Stimulated activated CD4-positive, alpha-beta T cell treated with anti-CD3 and anti-CD28 coated beads, Interleukin-15, amount 100 ng/mL, for 1 hour (primary cell): ENCODE measurements at regions not wholly inside any gene's neighbourhood (a gene's known extent, or its start where the extent isn't known, plus 50 kb on each side); places are given as distances from the start of the nearest gene placed in this dataset.
"Not testable (repeated sequence)": the region's sequence is repeated elsewhere in the genome, so short reads cannot be mapped to it uniquely, and the experiment has no call there.

Experiments
- DNase-seq, 2 donors: peaks; one replicate each; pipeline ENCODE4 v3.0.0-alpha.2; 2020; ENCODE audit warnings: low read depth in 1 of 2, low spot score in 1 of 2

GRCh38 chr5:136560126-136560525 is 194.8 kb upstream of the TRPC7 start:
- DNase-seq, result no peak

- DNase-seq, result no peak
Measured at GRCh38 chr5:136559651-136560050, 194.3 kb upstream of the TRPC7 start.

- not testable (repeated sequence) for DNase-seq
Measured at GRCh38 chr5:136547096-136547495, 181.8 kb upstream of the TRPC7 start.

GRCh38 chr5:136546441-136546840 is 181.1 kb upstream of the TRPC7 start:
- DNase-seq, result not testable (repeated sequence)

GRCh38 chr5:136545031-136545430 is 179.7 kb upstream of the TRPC7 start:
- not testable (repeated sequence) for DNase-seq

GRCh38 chr5:136538534-136538933 is 173.2 kb upstream of the TRPC7 start:
- no peak for DNase-seq

- no peak for DNase-seq
Measured at GRCh38 chr5:136529081-136529480, 163.7 kb upstream of the TRPC7 start.

- no peak for DNase-seq
Measured at GRCh38 chr5:136528481-136529030, 163.2 kb upstream of the TRPC7 start.

- no peak for DNase-seq
Measured at GRCh38 chr5:136527311-136527710, 162.0 kb upstream of the TRPC7 start.

- no peak for DNase-seq
Measured at GRCh38 chr5:136526791-136527190, 161.4 kb upstream of the TRPC7 start.

- DNase-seq, result no peak
Measured at GRCh38 chr5:136526021-136526420, 160.7 kb upstream of the TRPC7 start.

GRCh38 chr5:136525597-136525996 is 160.3 kb upstream of the TRPC7 start:
- DNase-seq, result no peak

- no peak for DNase-seq
Measured at GRCh38 chr5:136522217-136522956, 157.0 kb upstream of the TRPC7 start.

GRCh38 chr5:136521696-136522095 is 156.4 kb upstream of the TRPC7 start:
- no peak for DNase-seq

GRCh38 chr5:136518814-136519213 is 153.5 kb upstream of the TRPC7 start:
- DNase-seq, result no peak

GRCh38 chr5:136518174-136518573 is 152.8 kb upstream of the TRPC7 start:
- DNase-seq, result no peak

- no peak for DNase-seq
Measured at GRCh38 chr5:136517755-136518154, 152.4 kb upstream of the TRPC7 start.

- DNase-seq, result no peak
Measured at GRCh38 chr5:136516637-136517036, 151.3 kb upstream of the TRPC7 start.

- no peak for DNase-seq
Measured at GRCh38 chr5:136513430-136513829, 148.1 kb upstream of the TRPC7 start.

- DNase-seq, result no peak
Measured at GRCh38 chr5:136511046-136511445, 145.7 kb upstream of the TRPC7 start.

- DNase-seq, result no peak
Measured at GRCh38 chr5:136510481-136510880, 145.1 kb upstream of the TRPC7 start.

- no peak for DNase-seq
Measured at GRCh38 chr5:136506131-136506530, 140.8 kb upstream of the TRPC7 start.

GRCh38 chr5:136501133-136501532 is 135.8 kb upstream of the TRPC7 start:
- DNase-seq, result no peak
